Panc1 (cell line): ENCODE measurements at regions not wholly inside any gene's neighbourhood (a gene's known extent, or its start where the extent isn't known, plus 50 kb on each side); places are given as distances from the start of the nearest gene placed in this dataset.

Experiments
- ATAC-seq: fragments of 200-7000 bp; cut with Tn5 transposase; 2 replicates; pipeline ENCODE4 v1.9.1; 2020; ENCODE audit warnings: mild to moderate bottlenecking, moderate library complexity
- BruUV-seq: library from RNA; stranded (reverse); fragments of 400-500 nt; replicated peaks from 2 replicates; lab custom pipeline; 2021; lab: Mats Ljungman, UMichigan
- CTCF ChIA-PET: fragments of 300-600 bp; sonication (Branson Sonifier 250); formaldehyde crosslinking; loops from one replicate; lab custom pipeline; 2022; ENCODE audit warnings: antibody characterized with exemption; lab: Charles Lee
- POLR2A ChIA-PET: fragments of 300-600 bp; sonication (Branson Sonifier 250); formaldehyde crosslinking; loops from one replicate; lab custom pipeline; 2022; ENCODE audit warnings: antibody characterized with exemption; lab: Charles Lee
- DNase-seq: peaks from one replicate; pipeline ENCODE4 v3.0.0-alpha.2; 2010; ENCODE audit warnings: low read depth, low spot score
- H3K27ac ChIP-seq: 2 replicates; pipeline ENCODE4 v1.5.1; 2011; ENCODE audit warnings: mild to moderate bottlenecking, low read length, inconsistent platforms
- H3K27me3 ChIP-seq: fragments of 200-500 bp; sonication (Bioruptor generic); 2 replicates; pipeline ENCODE4 v1.6.0; 2014; ENCODE audit warnings: low read length, inconsistent platforms; ENCODE audit not compliant: control insufficient read depth, insufficient read depth
- H3K36me3 ChIP-seq: fragments of 200-500 bp; sonication (Bioruptor generic); 2 replicates; pipeline ENCODE4 v1.5.1; 2014; ENCODE audit warnings: inconsistent platforms, mild to moderate bottlenecking, low read length, moderate library complexity; ENCODE audit not compliant: control insufficient read depth, insufficient read depth
- H3K4me1 ChIP-seq: 2 replicates; pipeline ENCODE4 v1.5.1; 2011; ENCODE audit warnings: inconsistent platforms, mild to moderate bottlenecking, low read length, moderate library complexity; ENCODE audit not compliant: control insufficient read depth, insufficient read depth
- H3K4me3 ChIP-seq, 2 experiments: 2 replicates each; pipeline ENCODE4 v1.5.1; 2011 to 2012; ENCODE audit warnings: low read depth in 2 of 2, low read length in 2 of 2, mild to moderate bottlenecking in 2 of 2, inconsistent platforms in 1 of 2, moderate library complexity in 1 of 2
- H3K9me3 ChIP-seq: fragments of 200-500 bp; sonication (Bioruptor generic); 2 replicates; pipeline ENCODE4 v1.5.1; 2014; ENCODE audit warnings: low read depth, mild to moderate bottlenecking, inconsistent platforms, low read length, moderate library complexity; ENCODE audit not compliant: control insufficient read depth, insufficient read depth
- CTCF ChIP-seq: fragments of 450-650 bp; IDR thresholded peaks from 2 replicates; pipeline ENCODE4 v1.5.1; 2017; ENCODE audit warnings: mild to moderate bottlenecking
- POLR2AphosphoS5 ChIP-seq: IDR thresholded peaks from 2 replicates; pipeline ENCODE4 v1.6.1; 2012; ENCODE audit warnings: mild to moderate bottlenecking, low read depth, low read length, moderate library complexity
- REST ChIP-seq, 2 experiments: IDR thresholded peaks; 2 replicates each; pipeline ENCODE4 v1.6.1; 2011 to 2012; ENCODE audit warnings: low read depth in 2 of 2, control low read depth in 1 of 2, low read length in 1 of 2, mild to moderate bottlenecking in 1 of 2, moderate library complexity in 1 of 2; ENCODE audit not compliant: insufficient read depth in 1 of 2
- SIN3A ChIP-seq: IDR thresholded peaks from 2 replicates; pipeline ENCODE4 v1.6.1; 2012; ENCODE audit warnings: low read depth, mild to moderate bottlenecking, low read length, moderate library complexity, borderline replicate concordance; ENCODE audit not compliant: insufficient read depth
- TCF7L2 ChIP-seq: IDR thresholded peaks from 2 replicates; pipeline ENCODE4 v1.6.1; 2011; ENCODE audit warnings: mild to moderate bottlenecking, low read depth, low read length, inconsistent platforms
- in situ Hi-C: cut with HindIII; loops from 2 replicates; pipeline ENCODE4 v1.10.0; 2016; ENCODE audit warnings: low sequenced_read_pairs, low pct_unique_long_range_greater_than_20kb
- intact Hi-C: fragments of 100-400 bp; cut with micrococcal nuclease; formaldehyde crosslinking; loops from one replicate; pipeline ENCODE4 v1.10.0; 2022; ENCODE audit not compliant: unreplicated experiment

GRCh38 chr2:155630760-155631159 is 701.8 kb downstream of the NR4A2 start:
- no TSS peak for BruUV-seq
- H3K4me1 ChIP-seq: no peaks in the 10 kb centered on the region
- ATAC-seq (no peak), DNase-seq (no peak)
- no peak overlapping the region for H3K27ac ChIP-seq
- POLR2A ChIA-PET: no interaction called here
- CTCF ChIA-PET: no interaction called here
- no peaks in the 10 kb centered on the region for H3K9me3 ChIP-seq
- no peak overlapping the region for H3K4me3 ChIP-seq
- H3K27me3 ChIP-seq: no peaks in the 10 kb centered on the region
- in situ Hi-C loops: no loop called here
- intact Hi-C loops: no loop called here
- TF ChIP-seq SIN3A (no peak), TCF7L2 (no peak), POLR2AphosphoS5 (no peak), REST (IDR thresholded peaks at IDR 0.05; ENCODE audit: insufficient read depth in 1 of 2, low read depth in 2 of 2, low read length in 1 of 2) (no peak)
- no peaks in the 10 kb centered on the region for H3K36me3 ChIP-seq

GRCh38 chr2:155622443-155622842 is 710.1 kb downstream of the NR4A2 start:
- POLR2A ChIA-PET: no interaction called here
- no peaks in the 10 kb centered on the region for H3K36me3 ChIP-seq

More at GRCh38 chr2:155622443-155622842, 710.1 kb downstream of the NR4A2 start:
- Histone ChIP-seq H3K27me3 (no peaks in the 10 kb centered on the region), H3K9me3 (no peaks in the 10 kb centered on the region), H3K27ac (no peak overlapping the region), H3K4me3 (no peak overlapping the region), H3K4me1 (no peaks in the 10 kb centered on the region)
- ATAC-seq (no peak), DNase-seq (no peak)
- intact Hi-C loops (no loop called here), in situ Hi-C loops (no loop called here)
- no TSS peak for BruUV-seq
- TF ChIP-seq SIN3A: no peak
- no peak for TF ChIP-seq TCF7L2
- TF ChIP-seq REST (IDR thresholded peaks at IDR 0.05; ENCODE audit: insufficient read depth in 1 of 2, low read depth in 2 of 2, low read length in 1 of 2): no peak
- TF ChIP-seq CTCF: no peak
- no peak for TF ChIP-seq POLR2AphosphoS5
- CTCF ChIA-PET: no interaction called here
